Neural crest cell (in vitro differentiated cells): ENCODE measurements at regions not wholly inside any gene's neighbourhood (a gene's known extent, or its start where the extent isn't known, plus 50 kb on each side); places are given as distances from the start of the nearest gene placed in this dataset.
"Not testable (repeated sequence)": the region's sequence is repeated elsewhere in the genome, so short reads cannot be mapped to it uniquely, and the experiment has no call there.

ENCODE experiments used
- DNase-seq: peaks from one replicate; pipeline ENCODE4 v3.0.0; 2021; ENCODE audit warnings: low read depth, mixed read lengths, low spot score
- H3K27ac Mint-ChIP-seq: one replicate; pipeline ENCODE4 v1.8.0; 2021; ENCODE audit warnings: mild to moderate bottlenecking, mixed read lengths; ENCODE audit not compliant: unreplicated experiment
- H3K27me3 Mint-ChIP-seq: 2 replicates; pipeline ENCODE4 v1.8.0; 2021; ENCODE audit warnings: low read depth, mild to moderate bottlenecking, mixed read lengths
- H3K36me3 Mint-ChIP-seq: 2 replicates; pipeline ENCODE4 v1.8.0; 2021; ENCODE audit warnings: low read depth, mild to moderate bottlenecking, mixed read lengths
- H3K4me1 Mint-ChIP-seq: 2 replicates; pipeline ENCODE4 v1.8.0; 2021; ENCODE audit warnings: mixed read lengths
- H3K4me3 Mint-ChIP-seq: one replicate; pipeline ENCODE4 v1.8.0; 2021; ENCODE audit warnings: mild to moderate bottlenecking, mixed read lengths
- H3K9me3 Mint-ChIP-seq: 2 replicates; pipeline ENCODE4 v1.8.0; 2021; ENCODE audit warnings: mixed read lengths
- CTCF ChIP-seq: fragments of 200-600 bp; sonication (generic); conservative IDR thresholded peaks from 2 replicates; pipeline ENCODE4 v1.5.0; 2021; ENCODE audit warnings: antibody characterized with exemption, mild to moderate bottlenecking

GRCh38 chr2:39989888-39990287 lies 210.8 kb upstream of the THUMPD2 start:
- no peaks in the 10 kb centered on the region for H3K27me3 Mint-ChIP-seq
- H3K36me3 Mint-ChIP-seq = no peaks in the 10 kb centered on the region
- no peak overlapping the region for H3K4me3 Mint-ChIP-seq
- no peak overlapping the region for H3K27ac Mint-ChIP-seq
- no peak for TF ChIP-seq CTCF
- no peak for DNase-seq
- H3K4me1 Mint-ChIP-seq = no peaks in the 10 kb centered on the region
- H3K9me3 Mint-ChIP-seq = no peaks in the 10 kb centered on the region

GRCh38 chr2:39981883-39982311 lies 202.8 kb upstream of the THUMPD2 start:
- Mint-ChIP-seq H3K4me1 (no peaks in the 10 kb centered on the region), H3K27ac (no peak overlapping the region), H3K36me3 (no peaks in the 10 kb centered on the region), H3K27me3 (no peaks in the 10 kb centered on the region), H3K9me3 (peaks cover 2% of the 10 kb centered on the region), H3K4me3 (no peak overlapping the region)
- no peak for TF ChIP-seq CTCF
- no peak for DNase-seq

- peaks cover 2% of the 10 kb centered on the region for H3K9me3 Mint-ChIP-seq
- no peak for DNase-seq
- H3K36me3 Mint-ChIP-seq = no peaks in the 10 kb centered on the region
- no peak overlapping the region for H3K4me3 Mint-ChIP-seq
- H3K27me3 Mint-ChIP-seq = no peaks in the 10 kb centered on the region
- TF ChIP-seq CTCF = no peak
- no peak overlapping the region for H3K27ac Mint-ChIP-seq
- H3K4me1 Mint-ChIP-seq = no peaks in the 10 kb centered on the region
Measured at GRCh38 chr2:39975476-39976020, 196.5 kb upstream of the THUMPD2 start.

- no peak overlapping the region for H3K27ac Mint-ChIP-seq
- H3K4me3 Mint-ChIP-seq = no peak overlapping the region
- no peak for TF ChIP-seq CTCF
- DNase-seq = no peak
- H3K4me1 Mint-ChIP-seq = no peaks in the 10 kb centered on the region
- no peaks in the 10 kb centered on the region for H3K36me3 Mint-ChIP-seq
- no peaks in the 10 kb centered on the region for H3K27me3 Mint-ChIP-seq
- peaks cover 3% of the 10 kb centered on the region for H3K9me3 Mint-ChIP-seq
Measured at GRCh38 chr2:39968037-39968436, 189.0 kb upstream of the THUMPD2 start.

- H3K4me1 Mint-ChIP-seq, H3K27ac Mint-ChIP-seq, H3K27me3 Mint-ChIP-seq, H3K9me3 Mint-ChIP-seq, H3K36me3 Mint-ChIP-seq, H3K4me3 Mint-ChIP-seq, DNase-seq: not testable (repeated sequence)
Measured at GRCh38 chr2:39960681-39961080, 181.6 kb upstream of the THUMPD2 start.

- no peak overlapping the region for H3K4me3 Mint-ChIP-seq
- H3K4me1 Mint-ChIP-seq = no peaks in the 10 kb centered on the region
- no peaks in the 10 kb centered on the region for H3K36me3 Mint-ChIP-seq
- H3K27ac Mint-ChIP-seq = no peak overlapping the region
- no peak for TF ChIP-seq CTCF
- DNase-seq = no peak
- H3K27me3 Mint-ChIP-seq = no peaks in the 10 kb centered on the region
- H3K9me3 Mint-ChIP-seq = peaks cover 2% of the 10 kb centered on the region
Measured at GRCh38 chr2:39954346-39954745, 175.3 kb upstream of the THUMPD2 start.
